Heart right ventricle (tissue), 16 donors: ENCODE measurements at regions not wholly inside any gene's neighbourhood (a gene's known extent, or its start where the extent isn't known, plus 50 kb on each side); places are given as distances from the start of the nearest gene placed in this dataset.

ENCODE experiments used
- ATAC-seq, 8 donors: fragments of 200-7000 bp; cut with Tn5 transposase; one replicate each; pipeline ENCODE4 v1.9.1; 2020; ENCODE audit warnings: mild to moderate bottlenecking in 8 of 8, moderate library complexity in 8 of 8, moderate number of reproducible peaks in 1 of 8
- DNase-seq, 2 donors: peaks; one replicate each; pipeline ENCODE4 v3.0.0-alpha.2; 2020
- H3K27ac ChIP-seq, 10 donors: fragments of 200-600 bp; sonication (generic) in 2 of 10; one replicate each; pipeline versions ENCODE4 v1.5.0 to v1.8.0; 2020 to 2022; ENCODE audit warnings: mild to moderate bottlenecking in 3 of 10
- H3K27me3 ChIP-seq, 7 donors: fragments of 200-600 bp; one replicate each; pipeline ENCODE4 v1.8.0; 2021 to 2022; ENCODE audit warnings: mild to moderate bottlenecking in 2 of 7
- H3K36me3 ChIP-seq, 9 donors: fragments of 200-600 bp; sonication (generic) in 1 of 9; one replicate each; pipeline versions ENCODE4 v1.5.0 to v1.8.0; 2020 to 2022; ENCODE audit warnings: mild to moderate bottlenecking in 2 of 9
- H3K4me1 ChIP-seq, 9 donors: fragments of 200-600 bp; sonication (generic) in 1 of 9; one replicate each; pipeline versions ENCODE4 v1.5.0 to v1.8.0; 2020 to 2022; ENCODE audit warnings: mild to moderate bottlenecking in 4 of 9
- H3K4me3 ChIP-seq, 10 donors: fragments of 200-600 bp; sonication (generic) in 2 of 10; one replicate each; pipeline versions ENCODE4 v1.5.0 to v1.8.0; 2020 to 2022; ENCODE audit warnings: mild to moderate bottlenecking in 7 of 10, moderate library complexity in 2 of 10
- H3K9me3 ChIP-seq, 11 donors: fragments of 200-600 bp in 10 of 11; sonication (generic) in 2 of 11; one replicate each; pipeline versions ENCODE4 v1.5.0 to v1.8.0; 2013 to 2022; ENCODE audit warnings: mild to moderate bottlenecking in 2 of 11, control low read depth in 1 of 11, moderate library complexity in 1 of 11
- WGBS, 2 donors: extraction: QIAGEN DNeasy Blood & Tissue Kit; methylation state at CpG; one replicate each; pipeline ENCODE4 v1.1.7; 2013; ENCODE audit warnings: inconsistent platforms in 1 of 2; 5-methylcytosine and 5-hydroxymethylcytosine counted together
- intact Hi-C, 10 donors: fragments of 100-400 bp; cut with DNase I; formaldehyde crosslinking; loops; one replicate each; pipeline versions ENCODE4 v1.11.1 to v1.14.2; 2022
- TF ChIP-seq, protein P1 (sequence below), 9 donors: fragments of 200-600 bp; sonication (generic) in 2 of 9; IDR thresholded peaks; one replicate each; pipeline versions ENCODE4 v1.5.0 to v1.8.0; 2021 to 2022; ENCODE audit warnings: antibody characterized with exemption in 9 of 9, mild to moderate bottlenecking in 5 of 9, moderate library complexity in 1 of 9
- donor health status: Arrhythmogenic right ventricular cardiomyopathy.
- donor health status: ischemic (EF 13 %, LVEDD 7.1; RV severe dilation, severe dysfunction).
- donor health status: healthy with polysubstance abuse.
- donor health status: DM: no; HTN: yes; CAD: no.
- donor health status: DM: no; HTN: no; CAD: no.
- donor health status: ischemic (EF 25% LVEDD 6.9; RV normal size, moderate dysfunction).
- donor health status: ischemic (EF 25% LVEDD 5.7; RV mildly dilated, moderate dysfunction).
- donor health status: healthy.
- donor health status: DM: yes; HTN: yes; CAD: no.
- donor health status: Ischemic cardiomyopathy.
- donor health status: ischemic (EF 35%, LVEDD 5.7; RV mildly dilated, moderate dysfunction).
- donor health status: nonischemic (EF 11% LVEDD 7.7; RV severe dilation, severe dysfunction).
- donor health status: DM: yes; HTN: yes; CAD: no.
- donor health status: PGD.
- donor health status: ischemic (EF 29% LVEDD 5.4; RV normal size, mild dysfunction).
- donor health status: nonischemic (EF 23%, LVEDD 6.1; RV moderate dilation, normal function).

GRCh38 chr22:47389201-47389600 is 626.8 kb downstream of the TBC1D22A start:
- Histone ChIP-seq H3K4me3 (no peak overlapping the region), H3K27me3 (peaks cover 0 to 33% (median 19%) of the 10 kb centered on the region in 7 donors), H3K27ac (no peak overlapping the region), H3K36me3 (no peaks in the 10 kb centered on the region), H3K9me3 (no peaks in the 10 kb centered on the region), H3K4me1 (no peaks in the 10 kb centered on the region)
- WGBS, 2 donors, result 71 to 73% methylated on average over 11 of the region's 11 CpGs
- TF ChIP-seq, protein P1, sequence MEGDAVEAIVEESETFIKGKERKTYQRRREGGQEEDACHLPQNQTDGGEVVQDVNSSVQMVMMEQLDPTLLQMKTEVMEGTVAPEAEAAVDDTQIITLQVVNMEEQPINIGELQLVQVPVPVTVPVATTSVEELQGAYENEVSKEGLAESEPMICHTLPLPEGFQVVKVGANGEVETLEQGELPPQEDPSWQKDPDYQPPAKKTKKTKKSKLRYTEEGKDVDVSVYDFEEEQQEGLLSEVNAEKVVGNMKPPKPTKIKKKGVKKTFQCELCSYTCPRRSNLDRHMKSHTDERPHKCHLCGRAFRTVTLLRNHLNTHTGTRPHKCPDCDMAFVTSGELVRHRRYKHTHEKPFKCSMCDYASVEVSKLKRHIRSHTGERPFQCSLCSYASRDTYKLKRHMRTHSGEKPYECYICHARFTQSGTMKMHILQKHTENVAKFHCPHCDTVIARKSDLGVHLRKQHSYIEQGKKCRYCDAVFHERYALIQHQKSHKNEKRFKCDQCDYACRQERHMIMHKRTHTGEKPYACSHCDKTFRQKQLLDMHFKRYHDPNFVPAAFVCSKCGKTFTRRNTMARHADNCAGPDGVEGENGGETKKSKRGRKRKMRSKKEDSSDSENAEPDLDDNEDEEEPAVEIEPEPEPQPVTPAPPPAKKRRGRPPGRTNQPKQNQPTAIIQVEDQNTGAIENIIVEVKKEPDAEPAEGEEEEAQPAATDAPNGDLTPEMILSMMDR (IDR thresholded peaks at IDR 0.05), result no peak
- intact Hi-C loops, result no loop called here
- no peak for DNase-seq
- ATAC-seq, result no peak

GRCh38 chr22:47388778-47389177 is 626.3 kb downstream of the TBC1D22A start:
- Histone ChIP-seq H3K4me3 (no peak overlapping the region), H3K4me1 (no peaks in the 10 kb centered on the region), H3K9me3 (no peaks in the 10 kb centered on the region), H3K27me3 (peaks cover 0 to 33% (median 22%) of the 10 kb centered on the region in 7 donors), H3K36me3 (no peaks in the 10 kb centered on the region), H3K27ac (no peak overlapping the region)
- intact Hi-C loops, result no loop called here
- ATAC-seq (no peak), DNase-seq (no peak)
- WGBS, 2 donors, result 53 to 72% methylated on average over 5 of the region's 5 CpGs
- TF ChIP-seq, protein P1 (IDR thresholded peaks at IDR 0.05), result no peak

DNA sequence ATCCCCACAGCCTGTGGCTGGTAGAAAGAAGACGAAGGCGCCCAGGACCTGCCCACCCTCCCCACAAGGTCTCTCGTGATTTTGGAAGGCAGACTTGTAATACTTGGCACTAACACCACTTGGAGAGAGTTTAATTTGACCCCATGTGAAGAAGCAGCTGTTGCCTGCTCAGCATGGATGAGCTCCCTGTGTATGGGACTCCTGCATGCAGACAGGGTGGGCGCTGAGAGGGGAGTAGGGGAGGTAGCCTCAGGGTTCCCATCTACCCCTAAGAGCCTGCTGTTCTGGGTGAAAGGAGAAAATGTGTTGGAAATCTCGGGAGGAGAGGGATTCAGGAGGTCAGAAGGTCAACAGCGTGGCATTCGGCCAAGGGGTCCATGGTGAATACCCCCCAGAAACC is 625.9 kb downstream of the TBC1D22A start:
- no peak overlapping the region for H3K27ac ChIP-seq
- DNase-seq, result no peak
- 58 to 65% methylated on average over 7 of the region's 7 CpGs for WGBS, 2 donors
- no peak overlapping the region for H3K4me3 ChIP-seq
- H3K36me3 ChIP-seq, result no peaks in the 10 kb centered on the region
- no peak for ATAC-seq
- H3K9me3 ChIP-seq, result no peaks in the 10 kb centered on the region
- TF ChIP-seq, protein P1 (IDR thresholded peaks at IDR 0.05), result no peak
- H3K4me1 ChIP-seq, result no peaks in the 10 kb centered on the region
- H3K27me3 ChIP-seq, result peaks cover 0 to 33% (median 23%) of the 10 kb centered on the region in 7 donors
- intact Hi-C loops, result no loop called here

DNA sequence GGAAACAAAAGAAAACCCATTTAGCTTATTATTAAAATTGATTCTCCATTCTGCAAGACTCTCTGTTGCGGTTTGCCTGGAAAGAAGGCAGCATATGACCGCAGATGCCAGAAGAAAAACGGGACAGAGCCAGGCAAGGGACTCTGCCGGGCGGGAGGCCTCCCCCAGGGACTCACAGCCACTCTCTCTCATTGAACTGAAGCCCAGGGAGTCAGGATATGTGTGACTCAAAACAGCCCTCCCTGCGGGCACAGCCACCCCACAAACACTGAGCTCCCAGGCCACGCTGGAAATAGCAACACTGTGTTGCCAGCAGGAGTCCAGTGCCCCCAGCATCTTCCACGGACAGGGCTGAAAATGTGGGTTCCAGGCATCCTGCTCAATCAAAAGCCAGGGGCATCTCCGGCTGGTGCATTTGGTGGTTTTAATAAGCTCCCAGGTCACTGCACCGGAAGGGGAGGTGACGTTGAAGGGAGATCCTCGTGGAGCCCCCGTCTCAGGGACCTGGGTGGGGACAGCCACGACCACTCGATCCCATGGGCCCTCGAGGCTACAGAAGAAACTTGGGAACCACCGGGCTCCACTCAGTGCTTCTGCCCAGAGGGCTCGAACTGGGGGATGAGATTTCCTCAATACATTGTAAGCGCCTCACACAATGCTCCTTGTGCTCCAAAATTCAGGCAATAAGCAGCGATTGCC is 624.5 kb downstream of the TBC1D22A start:
- H3K36me3 ChIP-seq, result no peaks in the 10 kb centered on the region
- DNase-seq (no peak), ATAC-seq (no peak)
- no peaks in the 10 kb centered on the region for H3K4me1 ChIP-seq
- H3K27me3 ChIP-seq, result peaks cover 0 to 36% (median 23%) of the 10 kb centered on the region in 7 donors
- intact Hi-C loops, result no loop called here
- H3K9me3 ChIP-seq, result no peaks in the 10 kb centered on the region
- 79 to 81% methylated on average over 20 of the region's 20 CpGs for WGBS, 2 donors
- no peak overlapping the region for H3K4me3 ChIP-seq
- TF ChIP-seq, protein P1 (IDR thresholded peaks at IDR 0.05), result no peak
- no peak overlapping the region for H3K27ac ChIP-seq
